GM21360 (cell line): ENCODE measurements at regions not wholly inside any gene's neighbourhood (a gene's known extent, or its start where the extent isn't known, plus 50 kb on each side); places are given as distances from the start of the nearest gene placed in this dataset.

Source experiments
- ATAC-seq: cut with Tn5 transposase; IDR thresholded peaks from one replicate; pipeline ENCODE4 v1.9.1; 2021; ENCODE audit warnings: mild to moderate bottlenecking, moderate library complexity; ENCODE audit not compliant: unreplicated experiment

DNA sequence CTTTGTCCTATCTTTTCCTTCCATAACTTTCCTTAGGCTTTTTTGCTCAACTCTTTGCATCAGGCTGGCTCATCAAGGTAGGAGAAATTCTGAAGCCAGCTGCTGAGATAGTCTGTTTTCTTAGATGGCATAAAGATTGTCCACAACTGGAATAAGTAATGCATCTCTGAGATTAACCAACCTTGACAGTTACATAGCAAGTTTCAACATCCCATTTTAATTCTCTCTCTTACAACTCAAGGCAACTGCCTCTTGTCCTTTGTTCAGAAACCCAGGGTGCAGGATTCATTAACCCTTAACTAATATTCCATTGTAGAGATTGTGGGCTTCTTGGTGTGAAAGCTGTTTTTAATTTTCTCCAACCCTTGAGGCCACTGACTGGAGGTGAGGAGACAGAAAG is 239.2 kb downstream of the LACC1 start:
- no peak for ATAC-seq

DNA sequence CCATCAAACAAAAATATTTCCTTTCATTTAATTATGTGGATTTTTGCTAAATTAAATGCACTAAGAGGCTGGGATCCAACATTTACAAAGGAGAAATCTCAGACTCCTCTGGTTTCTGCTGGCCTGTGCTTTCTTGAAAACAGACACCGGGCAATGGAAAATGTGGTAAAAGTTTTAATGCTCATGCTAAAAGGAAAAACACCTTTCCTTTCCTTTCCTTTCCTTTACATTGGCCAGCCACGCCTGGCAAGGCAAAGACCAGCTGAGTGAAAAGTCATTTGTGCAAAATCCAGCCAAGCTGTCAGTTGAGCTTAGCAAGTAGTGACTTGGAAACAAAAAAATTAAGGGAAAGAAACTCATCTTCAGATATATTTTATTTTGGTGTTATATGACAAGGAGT is 240.3 kb downstream of the LACC1 start:
- no peak for ATAC-seq

DNA sequence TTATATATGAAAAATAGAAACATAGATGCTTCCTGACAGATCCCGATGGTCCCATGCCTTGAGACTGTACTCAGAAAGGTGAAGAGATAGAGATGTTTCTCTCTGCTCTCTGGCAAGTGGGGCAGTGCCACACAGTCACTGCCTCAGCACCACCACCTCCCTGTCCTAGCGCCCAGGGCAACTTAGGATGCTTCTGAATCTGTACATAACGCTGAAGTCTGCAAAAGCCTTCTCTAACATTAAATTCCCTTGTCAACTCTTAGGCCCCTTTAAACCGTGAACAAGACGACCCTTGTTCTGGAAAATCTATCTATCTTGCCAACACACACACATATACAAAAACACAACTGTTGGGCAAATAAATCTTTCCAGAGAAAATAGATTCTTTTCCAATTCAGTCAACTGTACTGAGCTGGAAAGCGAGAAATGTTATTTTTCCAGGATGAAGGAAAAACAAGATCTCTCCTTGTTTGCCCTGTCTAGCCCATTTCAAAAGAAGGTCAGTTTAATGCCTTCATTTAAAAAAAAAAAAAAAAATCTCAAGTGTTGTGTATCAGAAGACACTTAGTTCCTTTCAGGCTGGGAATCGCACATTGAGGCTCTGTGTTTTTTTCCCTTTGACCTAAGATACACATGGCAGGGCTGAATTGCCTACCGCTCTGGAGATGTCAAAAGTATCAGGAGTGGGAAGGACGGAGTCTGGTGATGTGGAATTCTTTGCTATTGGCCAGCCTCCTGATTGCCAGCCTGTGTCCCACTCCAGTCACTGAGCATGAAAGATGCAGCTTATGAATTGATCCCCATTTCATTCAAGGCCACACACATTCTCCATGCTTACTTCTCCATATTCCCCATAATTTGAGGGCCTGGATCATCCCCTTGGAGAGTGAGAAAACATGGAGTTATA is 241.4 kb downstream of the LACC1 start:
- no peak for ATAC-seq

- ATAC-seq: no peak
Observed at GRCh38 chr13:44124352-44124751, 244.6 kb downstream of the LACC1 start.

DNA sequence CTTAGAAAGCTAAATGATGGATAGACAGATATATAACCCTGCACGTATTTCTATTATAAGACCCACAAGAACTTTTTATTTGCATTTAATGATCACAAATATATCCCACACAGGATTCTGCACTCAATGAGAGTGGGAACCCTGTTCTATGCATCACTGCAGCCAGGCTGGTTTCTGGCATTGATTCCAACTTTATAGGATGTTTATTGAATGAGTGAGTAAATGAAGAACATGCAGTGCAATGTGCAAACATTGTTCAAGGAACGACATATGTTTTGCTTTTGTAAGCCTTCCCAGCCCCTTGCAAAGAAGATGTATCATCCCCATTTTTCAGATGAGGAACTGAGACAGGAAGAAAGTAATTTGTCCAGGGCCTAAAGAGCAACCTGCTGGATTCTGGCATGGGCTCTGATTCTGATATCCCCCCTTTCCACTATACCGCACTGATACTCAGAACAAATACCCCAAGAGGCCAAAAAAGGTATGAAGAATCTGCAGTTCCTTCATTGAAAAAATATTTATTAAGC is 246.3 kb downstream of the LACC1 start:
- no peak for ATAC-seq

DNA sequence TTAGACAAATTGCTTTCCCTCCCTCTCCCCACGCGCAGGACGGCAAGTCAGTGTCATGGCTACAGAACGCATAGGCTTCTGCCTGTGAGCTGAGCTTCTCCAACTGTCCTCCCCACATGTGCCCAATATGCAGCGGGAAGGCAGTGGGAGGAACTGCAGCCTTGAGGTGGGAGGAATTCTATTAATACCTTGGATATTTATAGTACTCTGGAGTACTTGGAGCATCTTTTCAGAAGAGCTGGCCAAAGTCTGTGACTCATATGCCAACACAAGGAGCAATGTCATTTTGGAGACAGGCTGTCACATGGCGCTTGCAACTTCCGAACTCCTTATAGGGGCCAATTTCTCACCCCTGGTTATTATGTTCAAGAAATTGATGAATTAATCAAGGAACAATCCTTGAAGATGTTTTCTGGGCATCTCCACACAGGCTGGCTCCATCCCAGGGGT is 245.0 kb upstream of the SERP2 start:
- no peak for ATAC-seq

- ATAC-seq: no peak
Observed at GRCh38 chr13:44129418-44129817, 244.2 kb upstream of the SERP2 start.

DNA sequence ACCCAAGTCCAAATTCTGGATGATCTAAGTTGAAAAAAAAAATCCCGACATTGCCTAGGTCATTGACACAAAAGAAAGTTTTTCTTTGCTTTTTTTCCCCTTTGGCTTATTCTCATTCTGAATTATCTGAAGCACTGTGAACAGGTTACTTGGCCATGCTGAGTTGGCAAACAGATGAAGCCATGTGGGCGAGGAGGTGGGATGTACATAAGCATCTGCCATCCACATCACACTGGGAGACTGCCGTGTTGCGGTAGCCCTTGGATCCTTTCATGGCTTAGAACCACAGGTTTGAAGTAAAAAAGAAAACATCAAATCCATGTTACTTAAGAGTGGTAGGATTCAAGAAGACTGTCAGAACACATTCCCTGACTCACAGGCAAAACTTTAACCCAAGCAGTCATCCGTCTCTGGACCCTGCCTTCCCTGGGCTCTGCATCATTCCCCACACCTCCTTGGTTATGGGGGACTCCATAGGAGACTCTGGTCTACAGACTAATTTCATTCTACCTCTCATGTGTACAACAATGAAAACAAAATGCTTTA is 242.5 kb upstream of the SERP2 start:
- ATAC-seq: no peak

- ATAC-seq: no peak
Observed at GRCh38 chr13:44132710-44133109, 240.9 kb upstream of the SERP2 start.

- ATAC-seq: no peak
Observed at GRCh38 chr13:44133626-44134025, 240.0 kb upstream of the SERP2 start.

- ATAC-seq: no peak
Observed at GRCh38 chr13:44135566-44135965, 238.1 kb upstream of the SERP2 start.

GRCh38 chr13:44136696-44137268 is 236.8 kb upstream of the SERP2 start:
- ATAC-seq: no peak

- no peak for ATAC-seq
Observed at GRCh38 chr13:44137466-44137865, 236.2 kb upstream of the SERP2 start.

- ATAC-seq: no peak
Observed at GRCh38 chr13:44140146-44140545, 233.5 kb upstream of the SERP2 start.

DNA sequence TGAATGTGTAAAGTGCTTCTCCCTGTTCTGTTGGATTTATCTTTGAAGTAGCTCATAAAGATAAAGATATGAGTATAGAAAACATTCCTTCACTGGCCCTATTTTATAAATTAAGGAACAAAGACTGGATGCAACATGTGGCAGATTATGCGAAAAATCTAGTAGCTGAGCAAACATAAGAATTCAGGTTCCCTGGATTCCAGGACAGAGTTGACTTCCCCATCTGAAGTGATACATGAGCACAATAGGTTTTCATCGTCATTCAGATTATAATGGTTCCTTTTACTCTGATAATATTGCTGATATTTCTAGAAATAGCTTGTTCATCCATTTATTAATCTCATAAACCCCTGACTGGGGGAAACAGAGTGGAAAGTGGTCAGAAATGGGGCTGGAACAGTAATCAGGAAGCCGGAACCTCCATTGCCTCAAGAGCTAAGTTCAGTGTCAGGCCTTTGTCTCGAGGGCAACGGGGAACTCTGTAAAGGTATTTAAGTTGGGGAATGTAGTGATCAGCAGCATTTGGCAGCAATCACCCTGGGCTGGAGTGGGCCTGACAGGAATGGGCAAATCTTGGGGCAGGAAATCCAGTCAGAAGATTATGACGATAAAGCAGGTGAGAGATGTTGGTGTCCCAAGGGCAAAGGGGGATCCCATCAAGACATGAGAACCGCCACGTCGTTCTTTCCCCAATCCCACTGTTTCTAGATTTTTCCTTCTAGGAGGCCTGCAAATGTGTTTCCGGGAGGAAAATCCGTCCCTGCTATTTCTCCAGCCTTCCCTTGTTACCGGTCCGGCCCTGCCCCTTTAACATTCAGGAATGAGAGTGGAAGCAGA is 232.5 kb upstream of the SERP2 start:
- no peak for ATAC-seq

DNA sequence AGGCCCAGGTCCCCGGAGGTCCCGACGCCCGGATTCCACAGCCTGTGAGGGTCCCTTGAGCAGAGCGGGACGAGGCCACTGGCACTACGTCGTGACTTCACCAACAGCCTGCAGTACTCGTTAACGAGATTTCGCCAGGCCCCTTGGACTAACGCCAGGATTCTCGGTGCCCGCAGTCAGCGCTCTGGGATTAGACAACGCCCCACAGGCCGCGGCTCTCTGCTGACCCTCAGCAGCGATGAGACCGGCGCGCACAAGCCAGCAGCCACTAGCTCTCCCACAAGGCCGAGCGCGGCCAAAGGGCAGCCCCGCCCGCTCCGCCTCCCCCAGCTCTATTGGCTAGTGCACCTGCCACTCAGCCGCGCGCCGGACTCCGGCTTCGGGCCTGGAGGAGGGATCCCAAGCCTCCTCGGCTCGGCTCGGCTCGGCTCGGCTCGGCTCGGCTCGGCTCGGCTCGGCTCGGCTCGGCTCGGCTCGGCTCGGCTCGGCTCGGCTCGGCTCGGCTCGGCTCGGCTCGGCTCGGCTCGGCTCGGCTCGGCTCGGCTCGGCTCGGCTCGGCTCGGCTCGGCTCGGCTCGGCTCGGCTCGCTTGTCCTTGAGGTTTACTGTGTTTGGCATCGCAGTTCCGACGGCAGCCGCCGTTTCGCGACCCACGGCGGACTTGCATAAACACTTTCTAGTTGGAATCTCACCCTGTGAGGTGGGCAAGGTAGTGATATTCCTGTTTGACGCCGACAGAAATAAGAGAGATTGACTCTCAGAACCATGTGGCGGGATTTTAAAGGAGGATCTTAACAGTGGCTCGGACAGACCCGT is 231.7 kb upstream of the SERP2 start:
- peak; percentile 100 for ATAC-seq

- ATAC-seq: no peak
Observed at GRCh38 chr13:44142540-44142867, 231.1 kb upstream of the SERP2 start.

DNA sequence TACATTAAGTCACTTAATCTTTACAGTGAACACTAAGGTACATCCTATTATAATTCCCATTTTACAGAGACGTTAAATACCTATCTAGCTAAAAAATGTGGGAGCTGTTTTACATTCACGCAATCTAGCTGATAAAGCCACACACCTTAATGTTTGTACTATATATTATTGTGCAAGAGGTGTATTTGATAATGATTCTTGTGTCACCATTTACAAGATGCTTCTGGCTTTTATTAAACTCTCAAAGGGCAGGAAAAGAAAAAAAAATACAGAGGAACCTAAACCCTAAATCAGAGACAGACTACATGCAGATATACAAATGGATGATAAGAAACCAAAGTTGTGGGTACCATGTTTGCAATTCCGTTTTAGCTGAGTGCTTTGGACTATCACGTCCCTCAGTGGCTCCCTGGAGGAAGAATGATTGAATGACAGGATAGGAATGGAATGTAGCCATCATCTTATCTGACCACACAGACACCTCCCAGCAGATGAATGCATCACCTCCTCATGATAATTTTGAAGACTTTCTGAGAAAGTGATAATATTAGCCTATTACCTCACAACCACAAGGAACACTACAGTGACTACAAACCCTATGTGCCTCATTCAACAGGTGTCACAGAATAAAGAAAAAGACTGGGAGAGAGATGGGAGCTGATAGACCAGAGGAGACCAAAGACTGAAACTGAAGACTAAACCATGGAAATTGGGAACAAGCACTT is 230.5 kb upstream of the SERP2 start:
- no peak for ATAC-seq

DNA sequence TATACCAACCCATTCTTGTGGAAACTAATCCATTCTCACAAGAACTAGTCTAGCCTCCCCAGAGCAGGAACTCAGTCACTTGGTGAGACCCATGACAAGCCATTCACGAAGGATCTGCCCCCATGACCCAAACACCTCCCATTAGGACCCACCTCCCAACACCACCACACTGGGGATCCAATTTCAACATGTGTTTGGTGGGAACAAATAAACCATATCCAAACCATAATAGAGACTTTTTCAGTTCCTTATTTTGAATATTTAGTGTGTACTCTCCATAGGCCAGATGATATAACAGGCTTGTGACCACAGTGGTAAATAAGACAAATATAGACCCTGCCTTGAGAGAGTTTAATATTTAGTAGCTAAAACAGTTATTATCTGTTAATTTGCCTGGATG is 227.5 kb upstream of the SERP2 start:
- no peak for ATAC-seq

- ATAC-seq: no peak
Observed at GRCh38 chr13:44147233-44147632, 226.4 kb upstream of the SERP2 start.
